NB4 (cell line): ENCODE measurements at regions not wholly inside any gene's neighbourhood (a gene's known extent, or its start where the extent isn't known, plus 50 kb on each side); places are given as distances from the start of the nearest gene placed in this dataset.

Experiments
- CTCF ChIP-seq: IDR thresholded peaks from one replicate; pipeline ENCODE4 v1.5.1; 2012; ENCODE audit warnings: low read depth, low read length
- POLR2A ChIP-seq: IDR thresholded peaks from 2 replicates; pipeline ENCODE4 v1.6.1; 2011; ENCODE audit warnings: mild to moderate bottlenecking; ENCODE audit not compliant: insufficient read length; ENCODE audit errors: extremely low read depth

- TF ChIP-seq CTCF (no peak), POLR2A (no peak)
Measured at GRCh38 chr12:98385641-98386040, 129.7 kb upstream of the TMPO start.
